CD14-positive monocyte (primary cell): ENCODE measurements at regions not wholly inside any gene's neighbourhood (a gene's known extent, or its start where the extent isn't known, plus 50 kb on each side); places are given as distances from the start of the nearest gene placed in this dataset.

Experiments used
- DNase-seq, 3 donors: peaks; one replicate each; pipeline ENCODE4 v3.0.0-alpha.2; 2011 to 2022
- H2AFZ ChIP-seq: 2 replicates; pipeline ENCODE4 v1.6.0; 2012; ENCODE audit warnings: mild to moderate bottlenecking, low read depth, low read length, inconsistent platforms; ENCODE audit not compliant: insufficient read depth, poor library complexity, severe bottlenecking
- H3K27ac ChIP-seq, 2 donors: 1 replicate in 1 of 2; 2 replicates in 1 of 2; pipeline ENCODE4 v1.5.1; 2012 to 2013; ENCODE audit warnings: low read length in 2 of 2, control low read depth in 1 of 2, inconsistent platforms in 1 of 2, low read depth in 1 of 2, mild to moderate bottlenecking in 1 of 2
- H3K27me3 ChIP-seq, 2 donors: one replicate each; pipeline versions ENCODE4 v1.6.0 to v1.6.1; 2011 to 2013; ENCODE audit warnings: low read length in 2 of 2; ENCODE audit not compliant: control insufficient read depth in 2 of 2, insufficient read depth in 2 of 2
- H3K36me3 ChIP-seq, 2 donors: replicated peaks in 1 of 2; 1 replicate in 1 of 2; 2 replicates in 1 of 2; pipeline versions ENCODE4 v1.5.1 to v1.6.1; 2012 to 2013; ENCODE audit warnings: low read length in 2 of 2, control low read depth in 1 of 2, inconsistent platforms in 1 of 2, mild to moderate bottlenecking in 1 of 2; ENCODE audit not compliant: insufficient read depth in 2 of 2, control insufficient read depth in 1 of 2
- H3K4me1 ChIP-seq, 2 donors: 1 replicate in 1 of 2; 2 replicates in 1 of 2; pipeline versions ENCODE4 v1.5.1 to v1.6.1; 2012 to 2013; ENCODE audit warnings: low read length in 2 of 2, control low read depth in 1 of 2, inconsistent platforms in 1 of 2, mild to moderate bottlenecking in 1 of 2, moderate library complexity in 1 of 2; ENCODE audit not compliant: insufficient read depth in 2 of 2, control insufficient read depth in 1 of 2
- H3K4me2 ChIP-seq: replicated peaks from 2 replicates; pipeline ENCODE3; 2012; ENCODE audit warnings: low read length, moderate library complexity, mild to moderate bottlenecking; ENCODE audit not compliant: poor library complexity, severe bottlenecking; ENCODE audit errors: extremely low read depth
- H3K4me3 ChIP-seq, 3 experiments: fragments of 200-600 bp in 1 of 3; sonication (generic) in 1 of 3; replicated peaks in 1 of 3; 1 replicate in 2 of 3; 2 replicates in 1 of 3; pipeline ENCODE4 v1.5.1; 2011 to 2013; ENCODE audit warnings: low read length in 3 of 3, mild to moderate bottlenecking in 3 of 3, control low read depth in 2 of 3, low read depth in 2 of 3, inconsistent platforms in 1 of 3, moderate library complexity in 1 of 3
- H3K79me2 ChIP-seq: 2 replicates; pipeline ENCODE4 v1.6.0; 2012; ENCODE audit warnings: mild to moderate bottlenecking, control low read depth, inconsistent platforms, low read length, moderate library complexity; ENCODE audit not compliant: insufficient read depth
- H3K9ac ChIP-seq: 2 replicates; pipeline ENCODE4 v1.6.0; 2017; ENCODE audit warnings: low read length, mild to moderate bottlenecking; ENCODE audit not compliant: insufficient read depth, poor library complexity, severe bottlenecking
- H3K9me3 ChIP-seq, 2 donors: replicated peaks in 1 of 2; 1 replicate in 1 of 2; 2 replicates in 1 of 2; pipeline versions ENCODE4 v1.5.1 to v1.6.1; 2012 to 2013; ENCODE audit warnings: low read length in 2 of 2, control low read depth in 1 of 2; ENCODE audit not compliant: control insufficient read depth in 1 of 2, insufficient read depth in 1 of 2
- H4K20me1 ChIP-seq: 2 replicates; pipeline ENCODE4 v1.6.0; 2012; ENCODE audit warnings: mild to moderate bottlenecking, low read length, control low read depth, moderate library complexity; ENCODE audit not compliant: insufficient read depth
- H3K27ac Mint-ChIP-seq, 7 donors: one replicate each; pipeline ENCODE4 v1.8.0; 2020; ENCODE audit warnings: mild to moderate bottlenecking in 7 of 7, mixed read lengths in 7 of 7, moderate library complexity in 6 of 7, inconsistent platforms in 2 of 7
- H3K27me3 Mint-ChIP-seq, 3 donors: one replicate each; pipeline ENCODE4 v1.8.0; 2021 to 2022; ENCODE audit warnings: low read depth in 3 of 3, mild to moderate bottlenecking in 3 of 3, mixed read lengths in 3 of 3, moderate library complexity in 3 of 3, inconsistent platforms in 1 of 3
- H3K36me3 Mint-ChIP-seq, 2 donors: one replicate each; pipeline ENCODE4 v1.8.0; 2020; ENCODE audit warnings: mixed read lengths in 2 of 2, inconsistent platforms in 1 of 2, mild to moderate bottlenecking in 1 of 2
- H3K4me1 Mint-ChIP-seq: one replicate; pipeline ENCODE4 v1.8.0; 2020; ENCODE audit warnings: mild to moderate bottlenecking, mixed read lengths
- H3K4me3 Mint-ChIP-seq, 2 donors: one replicate each; pipeline ENCODE4 v1.8.0; 2020; ENCODE audit warnings: mild to moderate bottlenecking in 2 of 2, mixed read lengths in 2 of 2, moderate library complexity in 1 of 2
- H3K9me3 Mint-ChIP-seq, 7 donors: one replicate each; pipeline ENCODE4 v1.8.0; 2020 to 2022; ENCODE audit warnings: mixed read lengths in 7 of 7, mild to moderate bottlenecking in 6 of 7, moderate library complexity in 6 of 7, inconsistent platforms in 2 of 7
- CTCF ChIP-seq: fragments of 200-600 bp; IDR thresholded peaks from one replicate; pipeline ENCODE4 v1.8.0; 2022; ENCODE audit warnings: antibody characterized with exemption, mild to moderate bottlenecking
- WGBS: methylation state at CpG from one replicate; pipeline ENCODE4 v1.1.5; 2013; ENCODE audit warnings: missing lambda C conversion rate; ENCODE audit not compliant: insufficient coverage; 5-methylcytosine and 5-hydroxymethylcytosine counted together
- intact Hi-C, 2 donors: fragments of 100-400 bp; cut with micrococcal nuclease; formaldehyde crosslinking; loops; one replicate each; pipeline versions ENCODE4 v1.15.0 to v1.15.1; 2023

DNA sequence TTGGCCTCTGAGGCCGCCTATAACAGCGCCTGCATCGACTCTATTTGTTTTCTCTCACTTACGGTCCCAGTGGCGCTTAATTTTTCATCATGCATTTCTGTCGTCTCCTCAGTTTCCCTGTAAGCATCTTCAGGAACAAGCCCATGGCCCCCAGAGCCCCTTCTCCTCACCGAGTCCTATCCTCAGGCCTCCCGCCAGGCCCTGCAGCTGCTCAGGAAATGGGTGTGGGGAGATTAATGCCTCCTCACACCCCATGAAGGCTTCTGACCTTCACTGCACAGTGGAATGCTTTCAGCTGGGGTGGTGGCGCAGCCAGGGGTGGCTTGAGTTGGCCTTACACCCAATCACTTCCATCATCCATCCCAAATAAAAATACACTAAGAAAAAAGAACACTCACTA, 260.4 kb downstream of the FAM43A start:
- Mint-ChIP-seq H3K36me3 (peaks cover 0 to 3% of the 10 kb centered on the region in 2 donors), H3K27ac (no peak overlapping the region), H3K9me3 (peaks cover 5 to 14% (median 12%) of the 10 kb centered on the region in 7 donors), H3K27me3 (peaks cover 0 to 3% (median 1%) of the 10 kb centered on the region in 3 donors), H3K4me1 (peaks cover 45% of the 10 kb centered on the region), H3K4me3 (no peak overlapping the region)
- no peak for DNase-seq
- no peak for TF ChIP-seq CTCF
- intact Hi-C loops, result loop anchor here in 1 of 2 donors (10.0 kb wide), 1 partner anchor 171 kb away; no protein-coding TSS in a partner anchor
- H3K4me3 ChIP-seq, result no peak overlapping the region
- H3K27me3 ChIP-seq, result no peaks in the 10 kb centered on the region
- H3K79me2 ChIP-seq, result no peaks in the 10 kb centered on the region
- peaks cover 10 to 12% of the 10 kb centered on the region in 2 donors for H3K9me3 ChIP-seq
- no peak overlapping the region for H3K27ac ChIP-seq
- no peak overlapping the region for H2AFZ ChIP-seq
- H4K20me1 ChIP-seq, result no peaks in the 10 kb centered on the region
- peaks cover 38 to 43% of the 10 kb centered on the region in 2 donors for H3K4me1 ChIP-seq
- H3K4me2 ChIP-seq, result no peak overlapping the region
- 100% methylated on average over 4 of the region's 9 CpGs for WGBS
- H3K9ac ChIP-seq, result no peak overlapping the region
- no peaks in the 10 kb centered on the region for H3K36me3 ChIP-seq

- Histone ChIP-seq H3K9ac (no peak overlapping the region), H3K4me1 (peaks cover 17 to 23% of the 10 kb centered on the region in 2 donors), H3K9me3 (peaks cover 10 to 12% of the 10 kb centered on the region in 2 donors), H2AFZ (no peak overlapping the region), H3K4me2 (no peak overlapping the region), H3K27me3 (no peaks in the 10 kb centered on the region), H4K20me1 (no peaks in the 10 kb centered on the region), H3K79me2 (no peaks in the 10 kb centered on the region), H3K36me3 (no peaks in the 10 kb centered on the region), H3K4me3 (no peak overlapping the region), H3K27ac (no peak overlapping the region)
- intact Hi-C loops, result loop anchor here in 1 of 2 donors (10.0 kb wide), 1 partner anchor 175 kb away; no protein-coding TSS in a partner anchor
- Mint-ChIP-seq H3K4me1 (peaks cover 35% of the 10 kb centered on the region), H3K27me3 (peaks cover 0 to 5% (median 2%) of the 10 kb centered on the region in 3 donors), H3K36me3 (peaks cover 0 to 2% of the 10 kb centered on the region in 2 donors), H3K27ac (no peak overlapping the region), H3K4me3 (no peak overlapping the region), H3K9me3 (peaks cover 5 to 14% (median 14%) of the 10 kb centered on the region in 7 donors)
- WGBS, result 84% methylated on average over 3 of the region's 3 CpGs
- no peak for TF ChIP-seq CTCF
- DNase-seq, result no peak
Observed at GRCh38 chr3:194949592-194949991, 263.9 kb downstream of the FAM43A start.
